H9 (cell line): ENCODE measurements at regions not wholly inside any gene's neighbourhood (a gene's known extent, or its start where the extent isn't known, plus 50 kb on each side); places are given as distances from the start of the nearest gene placed in this dataset.
"Not testable (repeated sequence)": the region's sequence is repeated elsewhere in the genome, so short reads cannot be mapped to it uniquely, and the experiment has no call there.

Experiments used
- DNase-seq: peaks from one replicate; pipeline ENCODE4 v3.0.0-alpha.2; 2017
- H2AFZ ChIP-seq: one replicate; pipeline ENCODE4 v1.6.1; 2013; ENCODE audit warnings: mild to moderate bottlenecking, low read length, control low read depth, moderate library complexity
- H2AK5ac ChIP-seq: 2 replicates; pipeline ENCODE4 v1.6.1; 2013; ENCODE audit warnings: low read length, control low read depth, mixed read lengths; ENCODE audit not compliant: insufficient read length
- H2BK120ac ChIP-seq: one replicate; pipeline ENCODE4 v1.6.1; 2013; ENCODE audit warnings: low read depth, mild to moderate bottlenecking, low read length, control low read depth, inconsistent platforms; ENCODE audit not compliant: poor library complexity, severe bottlenecking
- H2BK12ac ChIP-seq: 2 replicates; pipeline ENCODE4 v1.6.1; 2013; ENCODE audit warnings: low read length, control low read depth, mixed read lengths, low read depth; ENCODE audit not compliant: insufficient read length
- H2BK15ac ChIP-seq: 2 replicates; pipeline ENCODE4 v1.6.1; 2013; ENCODE audit warnings: low read depth, low read length, control low read depth
- H2BK20ac ChIP-seq: one replicate; pipeline ENCODE4 v1.6.1; 2013; ENCODE audit warnings: low read depth, mild to moderate bottlenecking, low read length, control low read depth, inconsistent platforms; ENCODE audit not compliant: poor library complexity, severe bottlenecking
- H2BK5ac ChIP-seq: 2 replicates; pipeline ENCODE4 v1.6.1; 2013; ENCODE audit warnings: low read length, control low read depth, mixed read lengths; ENCODE audit not compliant: insufficient read length
- H3K14ac ChIP-seq: 2 replicates; pipeline ENCODE4 v1.6.1; 2013; ENCODE audit warnings: low read length, control low read depth; ENCODE audit not compliant: insufficient read depth
- H3K18ac ChIP-seq: 2 replicates; pipeline ENCODE4 v1.6.1; 2013; ENCODE audit warnings: low read depth, mild to moderate bottlenecking, mixed read lengths, low read length, control low read depth; ENCODE audit not compliant: insufficient read length
- H3K23ac ChIP-seq: 2 replicates; pipeline ENCODE4 v1.6.1; 2013; ENCODE audit warnings: low read length, control low read depth, mixed read lengths, low read depth; ENCODE audit not compliant: insufficient read length
- H3K23me2 ChIP-seq: 2 replicates; pipeline ENCODE4 v1.6.1; 2013; ENCODE audit warnings: low read depth, mild to moderate bottlenecking, mixed read lengths, low read length, control low read depth; ENCODE audit not compliant: insufficient read length, poor library complexity, severe bottlenecking
- H3K27ac ChIP-seq: 2 replicates; pipeline ENCODE4 v1.5.1; 2013; ENCODE audit warnings: low read length, control low read depth, mixed read lengths, low read depth; ENCODE audit not compliant: insufficient read length
- H3K27me3 ChIP-seq: 2 replicates; pipeline ENCODE4 v1.6.1; 2013; ENCODE audit warnings: low read length, control low read depth, inconsistent platforms; ENCODE audit not compliant: insufficient read depth
- H3K4ac ChIP-seq: 2 replicates; pipeline ENCODE4 v1.6.1; 2013; ENCODE audit warnings: low read depth, mild to moderate bottlenecking, control low read depth, inconsistent platforms, low read length, moderate library complexity
- H3K4me1 ChIP-seq: 2 replicates; pipeline ENCODE4 v1.6.1; 2013; ENCODE audit warnings: low read length, control low read depth, inconsistent platforms; ENCODE audit not compliant: insufficient read depth
- H3K4me2 ChIP-seq: 2 replicates; pipeline ENCODE4 v1.6.1; 2013; ENCODE audit warnings: low read length, control low read depth, mixed read lengths; ENCODE audit not compliant: insufficient read length, insufficient read depth
- H3K56ac ChIP-seq: 2 replicates; pipeline ENCODE4 v1.6.1; 2013; ENCODE audit warnings: low read depth, mild to moderate bottlenecking, mixed read lengths, low read length, control low read depth; ENCODE audit not compliant: insufficient read length
- H3K79me1 ChIP-seq: 2 replicates; pipeline ENCODE4 v1.6.1; 2013; ENCODE audit warnings: low read depth, mild to moderate bottlenecking, moderate library complexity, low read length, control low read depth, inconsistent platforms; ENCODE audit not compliant: insufficient read depth, poor library complexity, severe bottlenecking
- H3K79me2 ChIP-seq: 2 replicates; pipeline ENCODE4 v1.6.1; 2013; ENCODE audit warnings: low read length, control low read depth, inconsistent platforms; ENCODE audit not compliant: insufficient read depth
- H3K9ac ChIP-seq: 2 replicates; pipeline ENCODE4 v1.6.1; 2013; ENCODE audit warnings: low read length, control low read depth, mixed read lengths; ENCODE audit not compliant: insufficient read length; ENCODE audit errors: extremely low read depth
- H3K9me3 ChIP-seq: one replicate; pipeline ENCODE4 v1.6.1; 2013; ENCODE audit warnings: low read depth, low read length, inconsistent platforms; ENCODE audit not compliant: control insufficient read depth
- H3T11ph ChIP-seq: one replicate; pipeline ENCODE4 v1.6.1; 2013; ENCODE audit warnings: mild to moderate bottlenecking, low read length, control low read depth, inconsistent platforms
- H4K20me1 ChIP-seq: one replicate; pipeline ENCODE4 v1.6.1; 2013; ENCODE audit not compliant: control insufficient read depth, insufficient read length, insufficient read depth
- H4K5ac ChIP-seq: 2 replicates; pipeline ENCODE4 v1.6.1; 2013; ENCODE audit warnings: low read depth, mild to moderate bottlenecking, mixed read lengths, low read length, control low read depth; ENCODE audit not compliant: insufficient read length
- H4K8ac ChIP-seq: replicated peaks from 2 replicates; pipeline ENCODE4 v1.6.1; 2013; ENCODE audit warnings: low read length, control low read depth, mixed read lengths, low read depth; ENCODE audit not compliant: insufficient read length
- H4K91ac ChIP-seq: 2 replicates; pipeline ENCODE4 v1.6.1; 2013; ENCODE audit warnings: low read depth, mild to moderate bottlenecking, moderate library complexity, mixed read lengths, low read length, control low read depth; ENCODE audit not compliant: insufficient read length
- H3K27ac Mint-ChIP-seq, 3 experiments: 2 replicates in 2 of 3; 3 replicates in 1 of 3; pipeline ENCODE4 v1.8.0; 2020 to 2021; ENCODE audit warnings: mixed read lengths in 3 of 3, mild to moderate bottlenecking in 1 of 3, moderate library complexity in 1 of 3
- H3K27me3 Mint-ChIP-seq: 2 replicates; pipeline ENCODE4 v1.8.0; 2021; ENCODE audit warnings: low read depth, mild to moderate bottlenecking, moderate library complexity, mixed read lengths
- H3K36me3 Mint-ChIP-seq, 3 experiments: 2 replicates in 2 of 3; 3 replicates in 1 of 3; pipeline ENCODE4 v1.8.0; 2020 to 2021; ENCODE audit warnings: low read depth in 3 of 3, mixed read lengths in 3 of 3; ENCODE audit not compliant: insufficient read depth in 1 of 3
- H3K4me1 Mint-ChIP-seq, 2 experiments: 2 replicates each; pipeline ENCODE4 v1.8.0; 2020; ENCODE audit warnings: mixed read lengths in 2 of 2
- H3K4me3 Mint-ChIP-seq, 2 experiments: 2 replicates in 1 of 2; 3 replicates in 1 of 2; pipeline ENCODE4 v1.8.0; 2020 to 2021; ENCODE audit warnings: mild to moderate bottlenecking in 2 of 2, mixed read lengths in 2 of 2, moderate library complexity in 1 of 2
- H3K9me3 Mint-ChIP-seq, 2 experiments: 2 replicates in 1 of 2; 3 replicates in 1 of 2; pipeline ENCODE4 v1.8.0; 2020; ENCODE audit warnings: mild to moderate bottlenecking in 2 of 2, mixed read lengths in 2 of 2, moderate library complexity in 1 of 2
- WGBS: extraction: QIAGEN DNeasy Blood & Tissue Kit; methylation state at CpG from one replicate; pipeline ENCODE4 v1.1.7; 2013; ENCODE audit warnings: missing lambda C conversion rate, low lambda C conversion rate, mixed read lengths; ENCODE audit not compliant: insufficient read length; ENCODE audit errors: extremely low coverage; 5-methylcytosine and 5-hydroxymethylcytosine counted together
- TF ChIP-seq, protein P1 (sequence below): fragments of 200-600 bp; sonication (generic); conservative IDR thresholded peaks from 3 replicates; pipeline ENCODE4 v1.8.0; 2021; ENCODE audit warnings: antibody characterized with exemption, mild to moderate bottlenecking

DNA sequence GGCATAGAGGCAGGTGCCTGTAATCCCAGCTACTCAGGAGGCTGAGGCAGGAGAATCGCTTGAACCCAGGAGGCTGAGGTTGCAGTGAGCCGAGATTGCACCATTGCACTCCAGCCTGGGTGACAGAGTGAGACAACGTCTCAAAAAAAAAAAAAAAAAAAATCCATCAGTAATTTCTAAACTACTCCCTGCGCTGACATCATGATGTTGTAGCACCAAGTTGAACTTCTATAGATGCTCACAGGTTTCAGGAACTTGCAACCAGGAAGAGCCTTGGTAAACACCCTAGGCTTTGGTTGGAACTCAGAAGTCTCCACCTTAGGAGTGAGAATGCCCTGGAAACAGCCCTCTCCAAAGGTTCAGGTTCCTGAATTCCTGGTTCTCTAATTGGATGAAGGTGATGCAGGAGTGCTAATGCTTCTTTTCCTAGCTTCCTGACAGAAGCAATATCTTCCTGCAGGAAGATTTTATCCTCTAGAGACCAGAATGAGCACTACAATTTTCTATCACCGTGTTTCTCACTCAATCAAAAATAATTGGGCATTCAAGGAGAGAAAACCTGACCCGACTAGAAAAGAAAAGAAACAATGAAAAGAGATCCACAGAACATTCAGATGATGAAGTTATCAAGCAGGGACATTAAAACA is 469.6 kb downstream of the GADD45G start:
- Histone ChIP-seq H2BK15ac (no peak overlapping the region), H3K56ac (no peak overlapping the region), H3K4ac (no peak overlapping the region), H3T11ph (no peak overlapping the region), H2BK12ac (no peak overlapping the region), H3K4me2 (no peak overlapping the region), H2BK20ac (no peak overlapping the region), H3K9me3 (no peaks in the 10 kb centered on the region), H3K27ac (no peak overlapping the region), H2AK5ac (no peak overlapping the region), H3K18ac (no peak overlapping the region), H3K79me1 (no peaks in the 10 kb centered on the region), H3K27me3 (no peaks in the 10 kb centered on the region), H3K4me1 (no peaks in the 10 kb centered on the region; the same call in 1 of the 2 replicates), H3K14ac (no peak overlapping the region), H4K8ac (no peak overlapping the region), H3K23ac (no peak overlapping the region), H3K79me2 (no peaks in the 10 kb centered on the region), H3K23me2 (no peaks in the 10 kb centered on the region), H4K5ac (no peak overlapping the region), H2BK120ac (no peak overlapping the region), H2BK5ac (no peak overlapping the region), H4K91ac (no peak overlapping the region), H4K20me1 (no peaks in the 10 kb centered on the region), H2AFZ (no peak overlapping the region), H3K9ac (no peak overlapping the region)
- Mint-ChIP-seq H3K4me3 (no peak overlapping the region), H3K4me1 (no peaks in the 10 kb centered on the region), H3K27ac (no peak overlapping the region), H3K36me3 (no peaks in the 10 kb centered on the region), H3K9me3 (no peaks in the 10 kb centered on the region), H3K27me3 (peaks cover 7% of the 10 kb centered on the region)
- no CpG with 5 or more reads among the region's 6 CpGs for WGBS
- TF ChIP-seq, protein P1, sequence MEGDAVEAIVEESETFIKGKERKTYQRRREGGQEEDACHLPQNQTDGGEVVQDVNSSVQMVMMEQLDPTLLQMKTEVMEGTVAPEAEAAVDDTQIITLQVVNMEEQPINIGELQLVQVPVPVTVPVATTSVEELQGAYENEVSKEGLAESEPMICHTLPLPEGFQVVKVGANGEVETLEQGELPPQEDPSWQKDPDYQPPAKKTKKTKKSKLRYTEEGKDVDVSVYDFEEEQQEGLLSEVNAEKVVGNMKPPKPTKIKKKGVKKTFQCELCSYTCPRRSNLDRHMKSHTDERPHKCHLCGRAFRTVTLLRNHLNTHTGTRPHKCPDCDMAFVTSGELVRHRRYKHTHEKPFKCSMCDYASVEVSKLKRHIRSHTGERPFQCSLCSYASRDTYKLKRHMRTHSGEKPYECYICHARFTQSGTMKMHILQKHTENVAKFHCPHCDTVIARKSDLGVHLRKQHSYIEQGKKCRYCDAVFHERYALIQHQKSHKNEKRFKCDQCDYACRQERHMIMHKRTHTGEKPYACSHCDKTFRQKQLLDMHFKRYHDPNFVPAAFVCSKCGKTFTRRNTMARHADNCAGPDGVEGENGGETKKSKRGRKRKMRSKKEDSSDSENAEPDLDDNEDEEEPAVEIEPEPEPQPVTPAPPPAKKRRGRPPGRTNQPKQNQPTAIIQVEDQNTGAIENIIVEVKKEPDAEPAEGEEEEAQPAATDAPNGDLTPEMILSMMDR: no peak
- no peak for DNase-seq

DNA sequence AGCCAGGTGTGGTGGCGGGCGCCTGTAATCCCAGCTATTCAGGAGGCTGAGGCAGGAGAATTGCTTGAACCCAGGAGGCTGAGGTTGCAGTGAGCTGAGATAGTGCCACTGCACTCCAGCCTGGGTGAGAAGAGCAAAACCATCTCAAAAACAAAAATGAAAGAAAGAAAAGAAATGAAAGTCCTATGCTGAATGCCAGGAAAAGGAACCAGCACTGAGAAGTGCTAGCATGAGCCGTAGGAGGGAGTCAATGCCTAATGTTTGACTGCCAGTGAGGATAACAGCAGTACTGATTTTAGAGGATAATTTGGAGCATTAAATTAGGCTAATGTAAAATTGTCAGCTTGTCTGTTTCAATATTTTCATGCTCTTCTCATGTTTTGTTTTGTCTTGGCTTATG is 472.8 kb downstream of the GADD45G start:
- H3K4me1 Mint-ChIP-seq, H2BK5ac ChIP-seq, H3K56ac ChIP-seq, H3K9ac ChIP-seq, H3K9me3 Mint-ChIP-seq, H3K23me2 ChIP-seq, H3K18ac ChIP-seq, H3K23ac ChIP-seq, H3K4me2 ChIP-seq, H2AFZ ChIP-seq, H4K5ac ChIP-seq, H3K27me3 Mint-ChIP-seq, H4K20me1 ChIP-seq, H3K79me2 ChIP-seq, H3K79me1 ChIP-seq, H3K9me3 ChIP-seq, H3K27me3 ChIP-seq, H3T11ph ChIP-seq, H3K27ac Mint-ChIP-seq, DNase-seq, H2BK15ac ChIP-seq, H3K4me3 Mint-ChIP-seq, H3K4ac ChIP-seq, H2BK20ac ChIP-seq, H2BK12ac ChIP-seq, H4K8ac ChIP-seq, H2AK5ac ChIP-seq, H4K91ac ChIP-seq, H3K27ac ChIP-seq, H3K4me1 ChIP-seq, H3K36me3 Mint-ChIP-seq, H2BK120ac ChIP-seq, H3K14ac ChIP-seq: not testable (repeated sequence)
- WGBS: no CpG with 5 or more reads among the region's 3 CpGs
